GM20431 (cell line): ENCODE measurements at regions not wholly inside any gene's neighbourhood (a gene's known extent, or its start where the extent isn't known, plus 50 kb on each side); places are given as distances from the start of the nearest gene placed in this dataset.
"Not testable (repeated sequence)": the region's sequence is repeated elsewhere in the genome, so short reads cannot be mapped to it uniquely, and the experiment has no call there.

Experiments
- in situ Hi-C: fragments of 300-500 bp; cut with MseI, MboI; formaldehyde crosslinking; loops from one replicate; pipeline ENCODE4 v1.15.0; 2020; ENCODE audit warnings: low sequenced_read_pairs; ENCODE audit not compliant: unreplicated experiment

- in situ Hi-C loops = no loop called here
Observed at GRCh38 chr1:101452825-101453224, 216.0 kb downstream of the S1PR1 start.

DNA sequence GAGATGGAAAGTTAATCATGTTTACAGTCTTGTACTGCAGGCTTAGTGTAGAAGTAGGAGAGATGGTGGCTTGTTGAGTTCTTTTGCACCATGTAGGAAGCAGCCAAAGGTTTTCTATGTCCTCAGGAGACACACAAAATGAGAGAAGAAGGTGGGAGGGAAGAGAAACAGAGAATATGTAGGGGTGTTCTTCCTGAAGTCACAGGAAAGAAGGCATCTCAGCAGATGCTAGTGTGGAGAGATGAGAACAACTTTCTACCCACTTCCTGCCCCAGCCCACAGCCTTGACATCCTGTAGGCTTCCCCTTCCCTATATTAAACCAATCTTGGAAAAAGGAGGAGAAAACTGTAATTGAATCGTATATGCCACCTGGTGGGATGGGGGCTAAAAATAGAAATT is 217.0 kb downstream of the S1PR1 start:
- in situ Hi-C loops = no loop called here

DNA sequence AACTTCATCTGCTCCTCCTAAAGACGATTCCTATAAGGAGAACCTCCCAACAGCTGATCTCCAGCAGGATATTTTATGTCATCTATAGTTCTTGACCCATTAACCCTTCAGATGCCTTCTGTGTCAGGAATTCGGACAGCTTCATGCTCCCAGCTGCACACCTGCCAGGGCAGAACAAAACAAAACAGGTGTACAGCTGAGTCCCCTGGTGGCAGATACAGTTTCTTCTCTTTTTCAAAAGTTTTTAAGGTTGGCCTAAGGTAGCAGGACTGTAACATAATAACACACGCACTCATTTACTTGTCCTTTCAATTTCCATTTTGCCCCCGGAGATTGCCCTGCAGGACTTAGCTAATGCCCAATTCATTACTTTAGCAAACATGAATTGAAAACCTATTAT is 218.3 kb downstream of the S1PR1 start:
- in situ Hi-C loops = no loop called here

- in situ Hi-C loops = no loop called here
Observed at GRCh38 chr1:101460739-101461138, 223.9 kb downstream of the S1PR1 start.

GRCh38 chr1:101463195-101463594 is 226.4 kb downstream of the S1PR1 start:
- in situ Hi-C loops = no loop called here

DNA sequence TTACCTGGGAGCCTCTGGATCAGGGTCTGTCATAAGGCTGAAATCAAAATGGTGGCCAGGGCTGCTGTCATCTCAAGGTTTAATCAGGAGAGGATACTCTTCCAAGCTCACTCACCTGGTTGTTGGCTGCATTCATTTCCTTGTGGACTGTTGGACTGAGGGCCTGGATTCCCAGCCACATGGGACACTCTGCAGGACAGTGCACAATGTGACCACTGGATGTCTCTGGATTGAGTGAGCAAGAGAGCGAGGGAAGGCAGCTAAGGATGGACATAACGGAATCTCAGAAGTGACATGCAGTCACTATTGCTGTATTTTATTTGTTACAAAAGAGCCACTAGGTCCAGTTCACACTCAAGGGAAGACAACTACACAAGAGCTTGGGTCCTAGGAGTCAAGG is 229.1 kb downstream of the S1PR1 start:
- in situ Hi-C loops = no loop called here

DNA sequence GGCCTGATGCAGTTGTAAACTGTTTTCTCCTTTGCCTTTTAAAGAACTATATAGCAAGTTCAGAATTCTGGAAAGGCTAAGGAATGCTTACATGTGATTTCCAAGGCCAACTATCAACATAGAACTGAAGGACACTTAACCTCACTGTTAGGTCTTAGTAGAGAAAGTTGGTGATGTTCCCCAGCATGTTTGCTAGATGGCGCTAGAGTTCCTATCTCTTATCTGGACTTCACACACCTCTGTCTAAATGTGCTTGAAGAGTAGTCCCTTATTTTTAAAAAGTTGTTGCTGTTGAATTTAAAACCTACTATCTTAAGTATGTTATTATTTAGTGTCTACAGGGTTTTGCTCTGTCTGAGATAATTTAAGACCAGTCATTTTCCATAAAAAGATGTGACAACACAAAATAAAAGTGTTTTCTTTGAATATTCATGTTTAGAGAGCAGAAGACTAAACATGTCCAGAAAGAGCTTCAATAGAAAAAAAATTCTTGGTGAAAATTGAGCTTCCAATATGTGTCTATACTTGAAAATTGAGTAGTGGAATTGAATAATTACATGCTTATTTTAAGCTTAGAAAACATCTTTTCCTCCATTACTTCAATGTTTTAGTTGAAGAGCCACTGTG is 237.3 kb downstream of the S1PR1 start:
- in situ Hi-C loops = no loop called here

GRCh38 chr1:101476541-101476940 is 239.7 kb downstream of the S1PR1 start:
- in situ Hi-C loops = no loop called here

DNA sequence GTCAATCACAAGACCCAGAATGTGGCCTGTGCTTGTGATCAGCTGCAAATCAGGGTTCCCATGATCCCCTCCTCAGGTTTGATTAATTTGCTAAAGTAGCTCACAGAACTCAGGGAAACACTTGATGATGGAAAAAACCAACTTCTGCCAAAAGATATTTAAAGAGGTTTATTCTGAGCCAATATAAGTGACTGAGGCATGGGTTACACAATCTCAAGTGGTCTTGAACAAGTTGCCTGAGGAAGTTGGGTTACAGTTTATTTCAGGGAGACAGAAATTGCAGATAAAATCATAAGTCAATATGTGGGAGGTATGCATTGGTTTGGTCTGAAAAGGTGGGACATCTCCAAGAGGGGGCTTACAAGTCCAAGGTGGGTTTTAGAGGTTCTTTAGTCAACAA is 243.1 kb downstream of the S1PR1 start:
- in situ Hi-C loops = no loop called here

- in situ Hi-C loops = no loop called here
Observed at GRCh38 chr1:101482306-101482705, 245.5 kb downstream of the S1PR1 start.

DNA sequence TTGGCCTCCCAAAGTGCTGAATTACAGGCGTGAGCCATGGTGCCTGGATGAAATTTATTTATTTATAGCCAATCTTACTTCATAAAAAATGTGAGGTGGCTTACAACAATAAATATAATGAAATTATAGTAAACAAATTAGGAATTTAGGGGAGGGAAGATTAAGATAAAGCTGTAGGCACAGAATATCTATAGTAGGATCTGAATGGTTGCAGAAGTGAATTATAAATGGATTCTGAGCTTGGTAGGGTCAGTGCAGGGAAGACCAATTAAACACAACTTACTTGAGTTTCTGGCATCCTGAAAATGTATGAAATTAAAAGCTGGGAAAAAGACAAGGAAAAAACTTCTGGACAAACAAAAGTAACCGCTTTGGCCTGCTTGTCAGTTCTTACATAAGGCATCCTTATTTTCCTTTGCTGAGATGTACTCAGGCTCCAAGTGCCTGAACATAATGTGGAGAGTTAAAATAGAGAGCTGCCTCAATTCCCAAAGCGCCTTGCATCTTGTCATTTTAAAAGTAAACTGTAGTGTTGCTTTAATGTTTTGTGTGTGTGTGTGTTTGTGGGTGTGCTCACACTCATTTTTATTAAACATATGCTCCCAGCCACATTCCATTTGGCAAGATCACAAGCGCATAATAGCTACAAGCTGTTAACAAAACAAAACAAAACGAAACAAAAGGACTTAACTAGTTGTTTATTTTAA is 247.3 kb downstream of the S1PR1 start:
- in situ Hi-C loops = no loop called here

DNA sequence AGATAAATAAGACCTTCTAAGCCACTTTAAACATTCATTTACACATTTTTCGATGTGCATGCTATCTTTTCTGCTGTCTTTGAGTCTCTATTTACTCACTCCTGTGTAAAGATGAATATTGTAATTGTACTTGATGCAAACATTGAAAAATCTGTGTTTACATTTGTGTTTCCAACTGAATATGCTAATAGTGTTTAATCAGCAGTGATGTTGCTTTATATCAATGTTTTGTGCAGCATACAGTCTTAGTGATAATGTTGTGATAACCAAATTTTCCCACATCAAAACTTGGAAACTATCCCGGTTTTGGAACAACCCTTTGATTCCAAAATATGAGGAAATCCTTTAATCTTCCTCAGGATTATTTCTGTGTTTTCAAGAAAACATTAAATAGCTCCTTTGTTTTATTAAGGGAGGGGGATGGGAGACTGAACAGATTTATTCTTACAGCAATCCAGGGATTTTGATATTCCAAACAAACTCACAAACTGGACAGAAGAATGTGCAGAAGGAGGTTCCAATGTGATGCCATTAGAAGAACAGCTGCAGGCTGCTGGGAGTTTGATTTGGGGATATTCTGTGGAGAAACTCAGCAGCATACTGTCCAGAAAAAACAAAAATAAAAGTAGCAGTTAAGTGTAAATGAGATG is 248.0 kb downstream of the S1PR1 start:
- in situ Hi-C loops = no loop called here

DNA sequence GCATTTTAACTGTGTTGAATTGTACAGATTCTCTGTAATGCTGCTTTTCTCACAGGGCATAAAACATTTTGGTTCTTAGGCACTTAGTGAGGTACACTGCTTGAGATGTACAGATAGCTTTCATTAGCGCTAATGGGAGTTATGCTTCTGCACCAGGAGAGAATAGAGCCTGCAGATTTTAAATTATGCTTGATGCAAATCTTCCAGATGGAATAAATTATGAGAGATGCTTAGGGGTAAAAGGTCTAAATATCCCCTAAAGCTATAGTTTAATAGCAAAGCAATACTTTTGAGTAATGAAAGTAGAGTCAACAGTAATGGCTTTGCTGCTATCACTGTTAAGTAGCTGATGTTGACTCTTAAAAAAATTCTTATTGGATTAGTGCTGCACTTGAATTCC is 248.9 kb downstream of the S1PR1 start:
- in situ Hi-C loops = no loop called here

- in situ Hi-C loops = not testable (repeated sequence)
Observed at GRCh38 chr1:101492144-101492543, 255.3 kb downstream of the S1PR1 start.

DNA sequence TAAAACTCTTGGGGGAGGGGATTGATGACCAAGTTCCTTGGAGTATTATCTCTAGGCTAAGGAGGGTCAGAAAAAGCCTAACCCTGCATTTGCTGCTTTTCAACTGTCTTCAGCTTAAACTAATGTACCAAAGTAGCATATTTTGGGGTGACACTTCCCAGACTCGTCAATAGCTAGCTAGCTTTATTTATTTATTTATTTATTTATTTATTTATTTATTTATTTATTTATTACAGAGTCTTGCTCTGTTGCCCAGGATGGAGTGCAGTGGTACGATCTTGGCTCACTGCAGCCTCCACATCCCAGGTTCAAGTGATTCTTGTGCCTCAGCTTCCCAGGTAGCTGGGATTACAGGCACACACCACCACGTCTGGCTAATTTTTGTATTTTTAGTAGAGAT is 257.1 kb downstream of the S1PR1 start:
- in situ Hi-C loops = not testable (repeated sequence)

DNA sequence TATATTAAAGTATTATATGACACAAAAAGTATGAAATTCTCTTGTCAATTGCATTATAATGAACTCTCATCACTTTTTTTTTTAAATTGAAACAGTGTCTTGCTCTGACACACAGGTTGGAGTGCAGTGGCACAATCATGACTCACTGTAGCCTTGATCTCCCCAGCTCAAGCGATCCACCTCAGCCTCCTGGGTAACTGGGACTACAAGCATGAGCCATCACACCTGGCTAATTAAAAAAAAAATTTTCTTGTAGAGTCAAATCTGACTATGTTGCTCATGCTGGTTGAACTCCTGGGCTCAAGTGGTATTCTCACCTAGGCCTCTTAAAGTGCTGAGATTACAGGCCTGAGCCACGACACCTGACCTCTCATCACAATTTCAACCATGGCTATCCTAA is 259.3 kb downstream of the S1PR1 start:
- in situ Hi-C loops = no loop called here

- in situ Hi-C loops = no loop called here
Observed at GRCh38 chr1:101497881-101498559, 261.2 kb downstream of the S1PR1 start.

- in situ Hi-C loops = not testable (repeated sequence)
Observed at GRCh38 chr1:101504106-101504505, 267.3 kb downstream of the S1PR1 start.

DNA sequence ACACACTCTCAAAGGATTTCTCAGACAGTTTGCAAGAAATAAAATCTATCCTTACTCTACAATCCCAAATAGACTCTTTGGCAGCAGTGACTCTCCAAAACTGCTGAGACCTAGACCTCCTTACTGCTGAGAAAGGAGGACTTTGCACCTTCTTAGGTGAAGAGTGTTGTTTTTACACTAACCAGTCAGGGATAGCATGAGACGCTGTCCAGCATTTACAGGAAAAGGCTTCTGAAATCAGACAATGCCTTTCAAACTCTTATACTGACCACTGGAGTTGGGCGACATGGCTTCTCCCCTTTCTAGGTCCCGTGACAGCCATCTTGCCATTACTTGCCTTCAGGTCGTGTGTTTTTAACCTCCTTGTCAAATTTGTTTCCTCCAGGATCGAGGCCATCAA is 268.4 kb downstream of the S1PR1 start:
- in situ Hi-C loops = not testable (repeated sequence)

DNA sequence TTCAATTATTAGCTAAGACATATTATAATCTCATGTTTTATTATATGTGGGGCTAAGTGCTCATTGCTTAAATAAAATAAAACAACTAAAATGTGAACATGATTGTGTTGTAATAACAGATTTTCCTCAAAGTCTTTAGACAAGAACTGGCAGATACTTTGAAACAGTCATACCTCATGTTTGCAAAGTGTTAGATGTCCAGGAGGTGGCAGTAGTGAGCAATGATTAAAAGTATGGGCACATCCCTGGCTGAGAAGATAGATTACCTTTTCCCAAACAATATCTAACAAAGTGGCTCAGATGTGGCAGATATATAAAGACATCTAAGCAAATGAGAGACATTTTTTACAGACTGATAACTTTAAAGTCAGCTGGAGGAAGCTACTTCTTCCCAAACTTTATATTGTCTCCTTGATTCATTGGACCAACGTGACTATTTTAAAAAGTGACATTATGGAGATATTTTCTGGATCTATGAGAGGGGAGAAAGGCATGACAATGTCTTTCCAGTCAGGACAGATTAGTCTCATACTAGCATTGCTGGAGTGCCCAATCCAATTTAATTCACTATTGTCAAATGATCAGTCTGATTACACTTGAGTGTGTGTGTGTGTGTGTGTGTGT is 269.8 kb downstream of the S1PR1 start:
- in situ Hi-C loops = no loop called here
